Prostate gland (tissue), 2 donors: ENCODE measurements at regions not wholly inside any gene's neighbourhood (a gene's known extent, or its start where the extent isn't known, plus 50 kb on each side); places are given as distances from the start of the nearest gene placed in this dataset.
"Not testable (repeated sequence)": the region's sequence is repeated elsewhere in the genome, so short reads cannot be mapped to it uniquely, and the experiment has no call there.

ENCODE experiments used
- DNase-seq: peaks from one replicate; pipeline ENCODE4 v3.0.0-alpha.2; 2019; ENCODE audit warnings: low spot score
- H3K27ac ChIP-seq, 2 donors: fragments of 200-600 bp; sonication (generic); 2 replicates each; pipeline ENCODE4 v1.5.1; 2017 to 2019
- H3K27me3 ChIP-seq: fragments of 200-600 bp; sonication (generic); replicated peaks from 2 replicates; pipeline ENCODE4 v1.5.1; 2019; ENCODE audit not compliant: insufficient read depth
- H3K36me3 ChIP-seq, 2 donors: fragments of 200-600 bp; sonication (generic); 1 replicate in 1 of 2; 2 replicates in 1 of 2; pipeline versions ENCODE4 v1.5.1 to v1.8.1; 2017 to 2019
- H3K4me1 ChIP-seq: fragments of 200-600 bp; sonication (generic); replicated peaks from 2 replicates; pipeline ENCODE4 v1.5.1; 2019
- H3K4me3 ChIP-seq, 2 donors: fragments of 200-600 bp; sonication (generic); 2 replicates each; pipeline ENCODE4 v1.5.1; 2017 to 2019
- H3K9me3 ChIP-seq: fragments of 200-600 bp; sonication (generic); 2 replicates; pipeline ENCODE4 v1.5.1; 2017
- CTCF ChIP-seq, 4 experiments: fragments of 200-600 bp in 2 of 4; fragments of 450-650 bp in 2 of 4; sonication (generic) in 2 of 4; IDR thresholded peaks; 1 replicate in 3 of 4; 2 replicates in 1 of 4; pipeline ENCODE4 v1.5.1; 2016 to 2019; ENCODE audit warnings: antibody characterized with exemption in 4 of 4, mild to moderate bottlenecking in 2 of 4, moderate library complexity in 2 of 4
- POLR2A ChIP-seq: fragments of 450-650 bp; IDR thresholded peaks from one replicate; pipeline ENCODE4 v1.6.1; 2016; ENCODE audit warnings: antibody characterized with exemption, mild to moderate bottlenecking
- POLR2AphosphoS5 ChIP-seq: sonication (generic); formaldehyde crosslinking; IDR thresholded peaks from one replicate; pipeline ENCODE4 v1.6.1; 2017; ENCODE audit warnings: antibody characterized with exemption
- WGBS: methylation state at CpG from one replicate; pipeline ENCODE4 v1.1.5; 2018; 5-methylcytosine and 5-hydroxymethylcytosine counted together
- intact Hi-C: fragments of 100-400 bp; cut with DNase I; formaldehyde crosslinking; loops from one replicate; pipeline ENCODE4 v1.14.2; 2022

- H3K4me1 ChIP-seq = no peaks in the 10 kb centered on the region
- intact Hi-C loops = no loop called here
- no peak for TF ChIP-seq POLR2A
- TF ChIP-seq CTCF (IDR thresholded peaks at IDR 0.05) = no peak
- TF ChIP-seq POLR2AphosphoS5 = no peak
Measured at GRCh38 chr18:70598406-70598805, 309.6 kb downstream of the SOCS6 start.

GRCh38 chr18:70582981-70583380, 294.1 kb downstream of the SOCS6 start:
- intact Hi-C loops = no loop called here
- H3K27me3 ChIP-seq = no peaks in the 10 kb centered on the region
- no peaks in the 10 kb centered on the region for H3K36me3 ChIP-seq
- DNase-seq = no peak
- no peaks in the 10 kb centered on the region for H3K9me3 ChIP-seq
- 59% methylated on average over 2 of the region's 2 CpGs for WGBS
- TF ChIP-seq POLR2AphosphoS5 (no peak), POLR2A (no peak), CTCF (IDR thresholded peaks at IDR 0.05) (no peak)
- no peak overlapping the region for H3K27ac ChIP-seq
- no peak overlapping the region for H3K4me3 ChIP-seq
- no peaks in the 10 kb centered on the region for H3K4me1 ChIP-seq

More at GRCh38 chr18:70598406-70598805, 309.6 kb downstream of the SOCS6 start:
- Histone ChIP-seq H3K27me3 (no peaks in the 10 kb centered on the region), H3K36me3 (no peaks in the 10 kb centered on the region), H3K4me3 (no peak overlapping the region), H3K9me3 (no peaks in the 10 kb centered on the region), H3K27ac (no peak overlapping the region)
- no peak for DNase-seq

- TF ChIP-seq CTCF (IDR thresholded peaks at IDR 0.05) (no peak), POLR2A (no peak), POLR2AphosphoS5 (no peak)
- Histone ChIP-seq H3K9me3 (no peaks in the 10 kb centered on the region), H3K27ac (no peak overlapping the region), H3K4me3 (no peak overlapping the region), H3K4me1 (no peaks in the 10 kb centered on the region), H3K27me3 (no peaks in the 10 kb centered on the region), H3K36me3 (no peaks in the 10 kb centered on the region)
- 38% methylated on average over 6 of the region's 6 CpGs for WGBS
- DNase-seq = no peak
- intact Hi-C loops = no loop called here
Measured at GRCh38 chr18:70578480-70578879, 289.6 kb downstream of the SOCS6 start.

GRCh38 chr18:70577023-70577420, 288.2 kb downstream of the SOCS6 start:
- 49% methylated on average over 4 of the region's 4 CpGs for WGBS
- Histone ChIP-seq H3K27ac (no peak overlapping the region), H3K27me3 (no peaks in the 10 kb centered on the region), H3K4me1 (no peaks in the 10 kb centered on the region), H3K36me3 (no peaks in the 10 kb centered on the region), H3K4me3 (no peak overlapping the region), H3K9me3 (no peaks in the 10 kb centered on the region)
- intact Hi-C loops = no loop called here
- no peak for DNase-seq
- TF ChIP-seq POLR2AphosphoS5 (no peak), POLR2A (no peak), CTCF (IDR thresholded peaks at IDR 0.05) (no peak)

- no peak overlapping the region for H3K27ac ChIP-seq
- H3K36me3 ChIP-seq = no peaks in the 10 kb centered on the region
- no peaks in the 10 kb centered on the region for H3K4me1 ChIP-seq
- intact Hi-C loops = no loop called here
- no peaks in the 10 kb centered on the region for H3K9me3 ChIP-seq
- WGBS = 80% methylated on average over 9 of the region's 9 CpGs
- H3K27me3 ChIP-seq = no peaks in the 10 kb centered on the region
- DNase-seq = no peak
- TF ChIP-seq CTCF (IDR thresholded peaks at IDR 0.05) (no peak), POLR2A (no peak), POLR2AphosphoS5 (no peak)
- H3K4me3 ChIP-seq = no peak overlapping the region
Measured at GRCh38 chr18:70576276-70577022, 287.6 kb downstream of the SOCS6 start.

- H3K9me3 ChIP-seq, H3K27me3 ChIP-seq, H3K4me3 ChIP-seq, DNase-seq, H3K27ac ChIP-seq, H3K36me3 ChIP-seq, H3K4me1 ChIP-seq, intact Hi-C loops: not testable (repeated sequence)
Measured at GRCh38 chr18:70574951-70575350, 286.1 kb downstream of the SOCS6 start.

GRCh38 chr18:70569647-70570046, 280.8 kb downstream of the SOCS6 start:
- H3K36me3 ChIP-seq, DNase-seq, H3K27me3 ChIP-seq, H3K9me3 ChIP-seq, H3K27ac ChIP-seq, H3K4me1 ChIP-seq, intact Hi-C loops, H3K4me3 ChIP-seq: not testable (repeated sequence)
- 92% methylated on average over 10 of the region's 24 CpGs for WGBS
